Nucleus accumbens (tissue), 56 donors: ENCODE measurements at regions not wholly inside any gene's neighbourhood (a gene's known extent, or its start where the extent isn't known, plus 50 kb on each side); places are given as distances from the start of the nearest gene placed in this dataset.
"Not testable (repeated sequence)": the region's sequence is repeated elsewhere in the genome, so short reads cannot be mapped to it uniquely, and the experiment has no call there.

Experiments
- DNase-seq, 56 donors: peaks; one replicate each; lab custom pipeline; 2025; lab: John Stamatoyannopoulos, UW

DNA sequence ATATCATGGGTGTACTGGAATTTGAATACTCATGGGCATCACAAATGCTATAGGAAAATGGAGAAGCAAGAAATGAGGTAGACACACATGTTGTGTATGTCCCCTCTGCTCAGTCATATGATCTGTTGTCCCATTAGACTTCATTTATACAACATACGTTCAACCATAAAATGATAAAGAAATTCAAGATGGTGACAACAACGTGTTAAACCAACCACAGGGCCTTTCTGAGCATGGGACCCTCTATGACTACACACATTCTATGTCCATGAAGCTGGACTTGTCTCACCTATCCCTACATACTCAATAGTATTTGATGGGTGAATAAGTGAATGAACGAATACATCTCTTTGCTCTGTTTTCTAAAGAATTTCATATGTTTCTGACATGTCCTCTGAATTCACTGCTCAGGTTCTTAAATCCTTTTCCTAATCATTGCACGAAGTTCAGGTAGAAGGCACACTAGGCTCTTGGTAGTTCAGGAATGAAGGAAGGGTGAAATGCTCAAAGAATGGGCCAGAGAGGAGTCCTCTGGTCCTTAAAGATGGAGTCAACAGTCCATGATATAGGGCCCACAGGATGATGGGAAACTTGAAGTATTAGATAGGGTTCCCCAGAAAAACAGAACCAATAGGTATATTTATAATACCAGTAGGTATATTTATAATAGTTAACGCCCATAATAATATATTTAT, 105.7 kb upstream of the PPM1H start:
- no peak for DNase-seq

DNA sequence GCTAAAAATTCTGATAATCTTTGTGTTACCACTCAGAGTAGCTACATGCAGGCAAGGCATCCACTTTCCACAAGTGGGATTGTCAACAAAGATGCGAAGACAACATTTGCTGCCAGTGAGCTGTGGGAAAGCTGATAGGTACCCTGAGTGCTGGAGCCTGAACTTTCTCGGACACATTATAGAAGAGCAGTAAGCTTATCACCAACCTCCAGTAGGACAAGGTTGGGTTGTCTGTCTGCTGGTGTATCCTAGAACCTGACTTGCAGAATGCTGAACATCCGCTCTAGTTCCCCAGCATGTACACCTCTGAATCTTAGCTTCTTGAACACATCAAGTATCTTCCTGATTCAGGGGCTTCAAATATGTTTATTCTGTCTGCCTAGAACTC, 103.8 kb upstream of the PPM1H start:
- no peak for DNase-seq

DNA sequence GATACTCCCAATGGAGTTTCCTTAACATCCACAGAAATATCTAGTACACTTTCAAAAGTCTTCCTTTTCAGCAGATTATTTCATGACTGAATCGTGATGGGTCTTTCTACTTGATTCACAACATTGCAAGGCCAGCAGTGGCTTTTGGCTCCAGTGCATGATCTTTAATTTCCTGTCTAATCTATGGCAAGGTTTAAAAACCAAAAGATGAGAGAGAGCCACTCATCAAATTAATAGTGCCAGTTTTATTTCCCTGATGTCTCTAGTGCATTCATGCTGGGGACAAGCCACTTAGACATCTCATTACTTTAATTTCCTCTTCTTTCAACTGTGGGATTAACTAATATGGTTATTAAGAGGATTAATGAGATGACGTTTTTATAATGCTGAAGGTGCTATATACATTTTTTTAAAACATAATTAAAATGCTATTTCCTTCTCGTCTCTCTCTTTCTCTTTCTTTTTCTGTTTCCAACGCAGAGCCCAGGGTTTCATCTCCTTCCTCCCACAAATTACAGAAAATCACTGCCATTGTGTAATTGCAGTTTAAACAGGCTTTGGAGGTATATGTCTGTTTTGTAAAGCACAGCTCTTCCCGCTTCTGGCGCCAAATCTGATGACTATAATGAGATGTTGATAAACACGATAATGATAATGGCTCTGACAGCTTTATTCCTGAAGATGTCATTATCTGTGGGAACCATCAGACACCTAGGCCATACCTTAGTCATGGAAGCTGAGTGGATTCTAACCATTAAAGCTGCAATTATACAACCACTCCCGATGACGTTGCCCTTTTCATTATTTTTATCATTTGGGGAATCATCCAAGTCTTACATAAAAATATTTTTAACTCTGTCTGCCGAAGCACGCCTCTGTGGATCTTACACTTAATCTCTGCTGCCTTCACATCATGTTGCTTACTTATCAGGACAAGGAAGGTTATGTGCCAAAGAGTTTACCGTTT, 103.1 kb upstream of the PPM1H start:
- DNase-seq: no peak

DNA sequence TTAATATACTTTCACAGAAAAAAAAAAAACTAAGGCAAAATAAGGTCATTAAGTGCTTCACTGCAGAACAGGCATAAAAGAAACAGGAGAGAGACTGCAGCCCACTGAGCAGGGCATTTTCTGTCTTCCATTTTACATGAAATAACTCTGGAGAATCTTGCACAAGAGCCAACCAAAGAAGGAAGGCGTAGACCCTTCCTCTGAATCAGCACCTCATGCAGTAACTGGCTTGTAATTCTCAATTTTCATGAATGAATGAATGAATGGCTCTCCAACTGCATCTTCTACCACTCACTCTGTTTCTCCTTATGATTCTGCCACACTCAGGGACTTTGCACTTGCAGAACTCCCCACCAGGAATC, 102.0 kb upstream of the PPM1H start:
- DNase-seq: no peak

DNA sequence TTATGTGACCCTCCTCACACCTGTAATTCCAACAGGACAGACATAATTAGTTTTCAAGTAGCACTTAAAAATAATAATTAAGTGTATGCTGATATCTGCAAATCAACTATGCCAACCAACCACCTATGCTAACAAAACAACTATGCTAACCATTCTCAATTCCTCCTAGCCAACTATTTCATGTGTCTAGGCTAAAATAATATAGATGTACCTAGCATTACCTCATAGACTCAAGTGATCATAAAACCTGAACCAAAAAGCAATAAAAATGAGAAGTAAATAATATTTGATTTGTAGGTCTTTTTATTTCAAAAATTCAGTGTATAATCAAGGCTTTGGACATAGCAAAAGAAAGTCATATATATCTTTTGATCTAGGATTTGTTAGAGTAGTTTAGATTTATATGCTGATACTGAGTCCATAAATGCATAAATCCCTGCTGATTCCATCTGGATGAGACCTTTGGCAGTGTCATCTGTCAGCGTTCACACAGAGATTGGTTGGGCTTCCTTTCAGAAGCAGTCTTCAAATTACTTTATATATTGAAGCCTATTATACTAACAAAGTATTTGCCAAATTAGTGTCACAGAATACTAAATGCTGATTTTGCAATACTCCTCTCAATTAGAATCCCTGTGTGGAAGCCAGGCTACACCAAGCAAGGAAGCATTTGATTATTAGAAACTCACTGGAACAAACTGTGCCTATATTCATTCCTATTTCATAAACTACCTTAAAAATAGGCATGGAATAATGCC, 101.4 kb upstream of the PPM1H start:
- DNase-seq: no peak

DNA sequence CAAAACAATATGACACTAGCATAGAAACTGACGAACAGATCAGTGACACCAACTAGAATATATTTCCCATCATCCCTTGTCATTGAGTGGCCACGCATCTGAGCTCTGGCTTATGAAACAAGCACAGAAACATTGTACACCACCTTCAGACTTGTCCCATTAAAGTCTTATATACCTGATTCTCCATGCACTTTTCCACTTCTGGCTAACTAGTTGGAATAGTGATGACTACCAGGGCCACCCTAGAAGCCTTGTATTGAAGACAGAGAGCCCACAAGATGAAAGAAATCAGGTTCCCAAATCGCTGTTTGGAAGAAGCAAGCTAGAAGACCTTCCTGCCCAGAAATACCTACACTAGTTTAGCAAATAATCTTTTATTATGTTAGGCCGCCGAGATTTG, 99.7 kb upstream of the PPM1H start:
- DNase-seq: no peak

DNA sequence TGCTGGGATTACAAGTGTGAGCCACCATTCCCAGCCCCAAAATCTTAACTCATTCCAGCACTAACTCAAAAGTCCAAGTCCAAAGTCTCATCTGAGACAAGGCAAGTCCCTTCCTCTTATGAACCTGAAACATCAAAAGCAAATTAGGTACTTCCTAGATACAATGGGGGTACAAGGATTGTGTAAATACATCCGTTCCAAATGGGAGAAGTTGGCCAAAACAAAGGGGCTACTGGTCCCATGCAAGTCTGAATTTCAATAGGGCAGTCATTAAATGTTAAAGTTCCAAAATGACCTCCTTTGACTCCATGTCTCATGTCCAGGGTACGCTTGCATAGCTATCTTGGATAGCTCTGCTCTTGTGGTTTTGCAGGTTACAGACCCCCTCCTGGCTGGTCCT, 94.7 kb upstream of the PPM1H start:
- no peak for DNase-seq

DNA sequence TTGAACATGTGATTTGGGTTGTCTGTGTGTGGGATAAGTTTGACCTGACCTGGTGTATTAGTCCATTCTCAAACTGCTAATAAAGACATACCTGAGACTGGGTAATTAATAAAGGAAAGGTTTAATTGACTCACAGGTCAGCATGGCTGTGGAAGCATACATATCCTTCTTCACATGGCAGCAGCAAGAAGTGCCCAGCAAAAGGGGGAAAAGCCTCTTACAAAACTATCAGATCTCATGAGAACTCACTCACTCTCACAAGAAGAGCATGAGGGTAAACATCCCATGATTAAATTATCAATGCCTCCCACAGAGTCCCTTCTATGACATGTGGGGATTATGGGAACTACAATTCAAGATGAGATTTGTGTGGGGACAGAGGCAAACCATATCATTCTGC, 94.0 kb upstream of the PPM1H start:
- no peak for DNase-seq

DNA sequence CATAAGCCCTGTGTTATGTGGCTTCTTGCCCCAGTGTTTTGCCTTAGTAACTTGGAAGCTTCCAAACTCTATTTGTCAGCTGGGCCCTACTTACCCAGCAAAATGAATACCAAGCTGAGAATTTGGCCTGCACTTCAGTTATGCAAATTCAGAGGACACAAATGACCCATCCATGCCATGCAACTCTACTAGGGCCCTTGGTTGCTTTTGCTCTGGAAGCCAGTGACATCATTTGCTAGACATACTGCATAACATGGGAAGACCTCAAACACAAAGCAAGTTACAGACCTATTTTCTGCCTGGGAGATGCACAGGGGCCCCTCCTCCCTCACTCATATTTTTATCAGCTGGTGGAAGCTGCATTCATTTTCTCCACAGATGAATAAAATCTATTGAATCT, 90.2 kb upstream of the PPM1H start:
- no peak for DNase-seq

DNA sequence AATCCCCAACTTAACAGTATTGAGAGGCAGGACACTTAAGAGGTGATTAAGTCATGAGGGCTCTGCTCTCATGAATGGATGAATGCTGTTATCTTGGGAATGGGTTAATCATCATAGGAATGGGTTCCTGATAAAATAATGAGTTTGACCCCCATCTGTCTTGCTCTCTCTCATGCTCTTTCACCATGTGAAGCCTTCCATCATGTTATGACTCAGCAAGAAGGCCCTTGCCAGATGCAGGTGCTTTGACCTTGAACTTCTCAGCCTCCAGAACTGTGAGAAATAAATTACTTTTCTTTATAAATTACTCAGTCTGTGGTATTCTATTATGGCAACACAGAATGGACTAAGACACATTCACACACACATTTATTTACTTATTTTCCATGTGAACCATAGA, 89.0 kb upstream of the PPM1H start:
- DNase-seq: no peak

DNA sequence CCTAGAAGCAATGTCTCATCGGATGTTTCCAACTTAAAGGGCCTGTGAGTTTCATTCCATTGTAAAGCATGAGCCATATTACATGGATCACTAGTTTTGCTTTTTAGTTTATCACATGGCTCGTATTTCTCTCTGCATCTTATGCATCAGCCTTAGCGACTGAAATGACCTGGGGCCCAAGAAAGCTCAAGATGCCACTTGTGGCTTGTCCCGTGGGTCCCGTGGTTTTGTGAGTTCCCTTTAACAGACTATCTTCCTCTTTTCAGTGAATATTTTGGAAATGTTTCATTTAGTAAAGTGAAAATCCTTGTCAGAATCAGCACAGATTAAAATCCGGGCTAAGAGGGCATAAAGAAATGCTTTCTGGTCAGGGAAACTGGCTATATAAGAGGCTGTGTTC, 86.2 kb upstream of the PPM1H start:
- no peak for DNase-seq

DNA sequence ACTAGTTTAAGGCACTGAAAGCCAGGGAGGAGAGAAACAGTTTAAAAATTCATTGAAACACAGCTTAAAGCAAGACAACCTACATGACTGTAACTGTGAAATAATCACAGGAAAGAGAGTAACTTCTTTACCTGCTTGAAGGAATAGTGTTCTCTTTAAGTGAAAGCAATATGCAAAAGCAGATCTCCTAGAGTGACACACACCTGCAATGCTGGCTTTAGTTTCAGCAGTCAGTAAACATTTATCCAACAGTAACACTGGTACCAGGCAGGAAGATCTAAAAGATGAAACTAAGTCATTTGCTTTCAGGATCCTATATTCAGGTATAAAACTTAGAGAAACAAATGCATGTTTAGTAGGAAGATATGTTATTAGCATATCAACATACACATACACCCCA, 85.3 kb upstream of the PPM1H start:
- no peak for DNase-seq

DNA sequence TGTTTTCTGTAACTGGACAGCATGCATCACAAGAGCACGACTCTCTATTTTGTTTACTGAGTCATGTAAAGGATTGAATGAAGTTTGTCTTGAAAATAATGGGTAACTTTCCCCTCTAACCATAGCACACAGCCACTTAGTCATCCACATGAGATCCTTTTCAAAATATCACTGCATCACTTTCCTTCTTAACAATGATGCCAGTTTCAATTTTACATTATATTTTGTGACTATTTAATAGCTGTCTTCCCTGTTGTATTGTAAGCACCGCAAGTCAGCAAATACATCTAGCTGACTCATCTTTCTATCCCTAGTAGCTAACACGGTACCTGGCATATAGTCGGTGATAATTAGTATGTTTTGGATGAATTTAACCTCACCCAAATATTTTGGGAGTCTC, 83.3 kb upstream of the PPM1H start:
- no peak for DNase-seq

DNA sequence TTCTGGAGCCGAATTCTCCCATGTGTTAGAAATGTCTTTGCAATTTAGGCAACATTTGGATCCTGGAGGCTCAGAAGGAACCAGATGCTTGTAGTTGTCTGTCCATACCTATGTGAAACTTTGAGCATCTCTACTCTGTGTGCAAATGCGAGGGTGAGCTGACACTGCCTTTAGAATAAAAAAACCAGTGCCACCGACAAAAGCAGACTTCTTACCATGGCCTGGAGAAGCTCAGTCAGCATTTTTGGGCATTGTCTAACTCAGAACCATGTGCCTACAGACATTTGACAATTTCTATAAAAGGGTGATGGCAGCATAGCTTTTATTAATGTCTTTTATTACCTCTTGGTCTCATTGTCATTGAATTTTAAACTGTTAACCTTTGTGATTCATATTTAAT, 78.4 kb upstream of the PPM1H start:
- DNase-seq: no peak

DNA sequence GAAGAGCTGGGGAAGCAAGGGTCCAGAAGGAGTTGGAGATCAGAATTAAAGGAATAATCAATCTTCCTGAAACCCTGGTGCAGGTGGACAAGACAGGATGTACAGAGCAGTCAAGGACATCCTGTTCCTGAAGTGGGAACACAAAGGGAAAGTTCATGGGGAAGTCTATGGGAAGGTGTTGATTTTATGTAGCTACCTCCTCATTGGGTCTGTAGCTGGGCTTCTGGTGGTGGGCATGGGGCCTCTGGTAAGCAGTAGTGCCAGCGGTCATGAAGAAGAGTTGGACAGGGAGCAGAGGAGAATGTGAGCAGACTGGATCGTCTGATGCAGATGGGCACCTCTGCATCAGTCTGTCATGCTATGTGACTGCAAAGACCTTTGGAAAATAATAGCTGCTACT, 75.7 kb upstream of the PPM1H start:
- DNase-seq: no peak

DNA sequence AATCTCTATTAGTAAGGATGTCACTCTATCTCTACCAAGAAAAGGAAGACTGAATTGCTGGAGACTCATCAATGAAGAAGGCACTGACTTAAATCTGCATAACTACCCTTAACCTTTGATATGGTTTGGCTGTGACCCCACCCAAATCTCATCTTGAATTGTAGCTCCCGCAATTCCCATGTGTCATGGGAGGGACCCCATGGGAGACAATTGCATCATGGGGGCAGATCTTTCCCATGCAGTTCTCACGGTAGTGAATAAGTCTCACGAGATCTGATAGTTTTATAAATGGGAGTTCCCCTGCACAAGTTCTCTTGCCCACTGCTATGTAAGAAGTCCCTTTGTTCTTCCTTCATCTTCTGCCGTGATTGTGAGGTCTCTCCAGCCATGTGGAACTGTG, 73.4 kb upstream of the PPM1H start:
- no peak for DNase-seq

DNA sequence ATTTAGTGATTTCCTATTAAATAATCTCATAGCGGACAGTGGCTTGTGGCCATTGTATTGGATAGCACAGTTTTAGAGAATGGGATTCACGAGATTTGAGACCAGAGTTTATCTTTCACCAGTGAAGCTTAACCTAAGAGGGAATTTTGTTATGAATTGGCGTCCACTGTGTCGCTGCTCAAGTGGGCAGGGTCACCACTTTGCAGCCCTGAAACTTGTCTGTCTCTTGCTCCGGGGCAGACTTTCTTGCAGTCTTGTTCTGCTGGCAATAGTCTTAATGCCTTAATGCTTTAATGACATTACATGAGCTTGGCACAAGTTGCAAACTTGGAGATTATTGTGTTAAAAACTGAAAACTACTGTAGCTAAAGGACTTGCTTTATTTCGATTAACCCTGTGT, 72.8 kb upstream of the PPM1H start:
- DNase-seq: no peak

DNA sequence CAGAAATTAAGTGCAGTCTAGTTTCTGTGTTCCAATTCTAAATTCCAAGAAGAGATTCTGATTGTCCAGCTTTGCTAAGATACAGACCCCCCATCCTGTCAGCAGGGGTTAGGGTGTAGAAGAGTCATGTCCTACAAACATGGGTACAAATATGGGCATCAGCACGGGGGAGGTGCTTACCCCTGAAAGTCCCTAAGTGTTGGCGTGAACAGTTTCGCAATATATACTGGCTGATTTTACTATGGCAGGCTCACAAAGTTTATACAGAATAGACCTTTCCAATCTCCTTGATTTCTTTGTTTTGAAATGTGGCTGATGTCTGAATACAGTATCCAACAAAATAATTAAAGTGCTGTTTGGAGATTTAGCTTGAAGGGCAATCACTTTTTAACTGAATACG, 71.6 kb upstream of the PPM1H start:
- no peak for DNase-seq

DNA sequence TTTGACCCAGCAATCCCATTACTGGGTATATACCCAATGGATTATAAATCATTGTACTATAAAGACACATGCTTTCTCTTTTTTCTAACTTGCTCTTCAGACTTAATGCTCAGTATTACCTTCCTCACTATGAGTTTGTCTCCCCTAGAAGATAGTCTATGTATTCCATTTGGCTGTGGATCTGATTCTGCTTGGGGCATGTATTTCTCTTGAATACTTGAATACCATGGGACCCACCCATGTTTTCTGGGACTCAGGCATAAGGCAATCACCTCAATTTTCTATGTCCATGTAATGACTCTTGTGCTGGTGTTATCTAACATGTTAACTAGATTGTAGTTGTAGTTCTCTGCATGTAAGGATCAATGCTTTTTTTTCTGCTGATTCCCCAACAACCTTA, 70.4 kb upstream of the PPM1H start:
- DNase-seq: no peak

DNA sequence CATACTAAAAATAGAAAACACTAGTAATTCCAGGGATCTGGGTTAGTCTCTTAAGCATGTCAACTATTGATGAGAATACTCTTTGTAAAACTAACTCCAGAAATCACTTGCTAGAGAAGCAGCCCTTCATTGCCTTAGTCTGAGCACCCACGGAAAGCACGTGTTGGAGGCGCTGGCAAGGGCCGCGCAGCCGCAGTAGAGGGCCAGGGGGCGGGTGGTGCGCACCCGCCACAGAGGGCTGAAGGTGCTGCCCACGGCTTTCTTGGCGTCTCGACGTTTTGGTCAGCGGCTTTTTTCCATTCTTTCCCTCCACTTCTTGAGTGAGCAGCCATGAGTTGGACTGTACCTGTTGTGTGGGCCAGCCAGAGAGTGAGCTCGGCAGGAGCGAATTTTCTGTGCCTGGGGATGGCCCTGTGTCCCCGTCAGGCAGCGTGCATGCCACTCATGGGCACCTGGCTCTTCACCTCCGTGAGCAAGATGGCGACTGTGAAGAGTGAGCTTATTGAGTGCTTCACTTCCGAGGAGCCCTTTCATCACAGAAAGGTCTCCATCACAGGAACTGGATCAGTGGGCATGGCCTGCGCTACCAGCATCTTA, 68.4 kb upstream of the PPM1H start:
- no peak for DNase-seq

DNA sequence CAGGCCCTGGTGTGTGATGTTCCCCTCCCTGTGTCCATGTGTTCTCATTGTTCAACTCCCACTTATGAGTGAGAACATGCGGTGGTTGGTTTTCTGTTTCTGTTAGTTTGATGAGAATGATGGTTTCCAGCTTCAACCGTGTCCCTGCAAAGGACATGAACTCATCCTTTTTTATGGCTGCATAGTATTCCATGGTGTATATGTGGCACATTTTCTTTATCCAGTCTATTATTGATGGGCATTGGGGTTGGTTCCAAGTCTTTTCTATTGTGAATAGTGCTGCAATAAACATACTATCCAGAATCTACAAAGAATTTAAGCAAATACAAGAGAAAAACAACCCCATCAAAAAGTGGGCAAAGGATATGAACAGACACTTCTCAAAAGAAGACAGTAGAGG, 67.1 kb upstream of the PPM1H start:
- DNase-seq: not testable (repeated sequence)
